GM12864 (cell line): ENCODE measurements at regions not wholly inside any gene's neighbourhood (a gene's known extent, or its start where the extent isn't known, plus 50 kb on each side); places are given as distances from the start of the nearest gene placed in this dataset.
"Not testable (repeated sequence)": the region's sequence is repeated elsewhere in the genome, so short reads cannot be mapped to it uniquely, and the experiment has no call there.

Source experiments
- DNase-seq: peaks from one replicate; pipeline ENCODE4 v3.0.0-alpha.2; 2011; ENCODE audit warnings: low read depth
- H3K4me3 ChIP-seq: 2 replicates; pipeline ENCODE4 v1.5.1; 2011; ENCODE audit warnings: mild to moderate bottlenecking, low read depth, low read length, control low read depth
- TF ChIP-seq, protein P1 (sequence below): IDR thresholded peaks from 2 replicates; pipeline ENCODE4 v1.5.1; 2011; ENCODE audit warnings: low read depth, mild to moderate bottlenecking, moderate library complexity, low read length, control low read depth, inconsistent platforms; ENCODE audit errors: missing control alignments

- TF ChIP-seq, protein P1, sequence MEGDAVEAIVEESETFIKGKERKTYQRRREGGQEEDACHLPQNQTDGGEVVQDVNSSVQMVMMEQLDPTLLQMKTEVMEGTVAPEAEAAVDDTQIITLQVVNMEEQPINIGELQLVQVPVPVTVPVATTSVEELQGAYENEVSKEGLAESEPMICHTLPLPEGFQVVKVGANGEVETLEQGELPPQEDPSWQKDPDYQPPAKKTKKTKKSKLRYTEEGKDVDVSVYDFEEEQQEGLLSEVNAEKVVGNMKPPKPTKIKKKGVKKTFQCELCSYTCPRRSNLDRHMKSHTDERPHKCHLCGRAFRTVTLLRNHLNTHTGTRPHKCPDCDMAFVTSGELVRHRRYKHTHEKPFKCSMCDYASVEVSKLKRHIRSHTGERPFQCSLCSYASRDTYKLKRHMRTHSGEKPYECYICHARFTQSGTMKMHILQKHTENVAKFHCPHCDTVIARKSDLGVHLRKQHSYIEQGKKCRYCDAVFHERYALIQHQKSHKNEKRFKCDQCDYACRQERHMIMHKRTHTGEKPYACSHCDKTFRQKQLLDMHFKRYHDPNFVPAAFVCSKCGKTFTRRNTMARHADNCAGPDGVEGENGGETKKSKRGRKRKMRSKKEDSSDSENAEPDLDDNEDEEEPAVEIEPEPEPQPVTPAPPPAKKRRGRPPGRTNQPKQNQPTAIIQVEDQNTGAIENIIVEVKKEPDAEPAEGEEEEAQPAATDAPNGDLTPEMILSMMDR, result no peak
- no peak overlapping the region for H3K4me3 ChIP-seq
- DNase-seq, result no peak
These were observed 73.8 kb downstream of the SPRING1 start for GRCh38 chr12:116664085-116664484.

- no peak for DNase-seq
- no peak overlapping the region for H3K4me3 ChIP-seq
- TF ChIP-seq, protein P1, result no peak
These were observed 75.2 kb downstream of the SPRING1 start for GRCh38 chr12:116662612-116663144.

- no peak for DNase-seq
- H3K4me3 ChIP-seq, result no peak overlapping the region
- TF ChIP-seq, protein P1, result no peak
These were observed 76.5 kb downstream of the SPRING1 start for GRCh38 chr12:116661341-116661740.

GRCh38 chr12:116660740-116661139, 77.1 kb downstream of the SPRING1 start:
- not testable (repeated sequence) for DNase-seq, H3K4me3 ChIP-seq

GRCh38 chr12:116659771-116660481, 77.9 kb downstream of the SPRING1 start:
- TF ChIP-seq, protein P1, result no peak
- DNase-seq, result no peak

GRCh38 chr12:116657921-116658495, 79.9 kb downstream of the SPRING1 start:
- no peak overlapping the region for H3K4me3 ChIP-seq
- TF ChIP-seq, protein P1, result no peak

More at GRCh38 chr12:116659771-116660481, 77.9 kb downstream of the SPRING1 start:
- no peak overlapping the region for H3K4me3 ChIP-seq

GRCh38 chr12:116656306-116656705, 81.6 kb downstream of the SPRING1 start:
- TF ChIP-seq, protein P1, result no peak
- no peak for DNase-seq

More at GRCh38 chr12:116657921-116658495, 79.9 kb downstream of the SPRING1 start:
- no peak for DNase-seq

More at GRCh38 chr12:116656306-116656705, 81.6 kb downstream of the SPRING1 start:
- no peak overlapping the region for H3K4me3 ChIP-seq
